HepG2 (cell line): ENCODE measurements at regions not wholly inside any gene's neighbourhood (a gene's known extent, or its start where the extent isn't known, plus 50 kb on each side); places are given as distances from the start of the nearest gene placed in this dataset.
A peak's percentile ranks its signal among the peaks of the same experiment; 100 is the strongest.

Source experiments
- ATAC-seq: fragments of 200-7000 bp; cut with Tn5 transposase; 3 replicates; pipeline ENCODE4 v1.9.1; 2020; ENCODE audit warnings: mild to moderate bottlenecking, moderate library complexity
- BruUV-seq: library from RNA; stranded (reverse); fragments of 400-500 nt; replicated peaks from 2 replicates; lab custom pipeline; 2021; lab: Mats Ljungman, UMichigan
- CTCF ChIA-PET: fragments of 300-600 bp; formaldehyde crosslinking; extraction: SDS; loops from one replicate; lab custom pipeline; 2021; ENCODE audit warnings: low total read pairs, inconsistent platforms, low intra/inter-chr PET ratio; lab: Yijun Ruan, JAX
- POLR2A ChIA-PET: fragments of 350-600 bp; sonication (Branson Sonifier 250); formaldehyde crosslinking; loops from one replicate; lab custom pipeline; 2020; ENCODE audit warnings: antibody characterized with exemption, inconsistent platforms; lab: Yijun Ruan, JAX
- DNase-seq: peaks from one replicate; pipeline ENCODE4 v3.0.0-alpha.2; 2015; ENCODE audit warnings: low spot score
- FAIRE-seq: peaks from 3 replicates; lab custom pipeline; 2011; peaks lifted over from hg19 to GRCh38; lab: Jason Lieb, UNC
- H2AFZ ChIP-seq: one replicate; pipeline ENCODE4 v1.6.1; 2011; ENCODE audit warnings: low read length, inconsistent platforms
- H3K27ac ChIP-seq: fragments of 300-600 bp; 3 replicates; pipeline ENCODE4 v1.8.0; 2011; ENCODE audit warnings: mixed run types, mild to moderate bottlenecking, mixed read lengths, low read length, inconsistent platforms; ENCODE audit not compliant: insufficient read depth; ENCODE audit errors: extremely low read length
- H3K27me3 ChIP-seq, 2 experiments: fragments of 200-600 bp in 1 of 2; 2 replicates in 1 of 2; 3 replicates in 1 of 2; pipeline versions ENCODE4 v1.6.0 to v1.8.0; 2011; ENCODE audit warnings: low read length in 2 of 2, mild to moderate bottlenecking in 2 of 2, moderate library complexity in 2 of 2, inconsistent platforms in 1 of 2; ENCODE audit not compliant: insufficient read depth in 2 of 2, control insufficient read depth in 1 of 2
- H3K36me3 ChIP-seq, 2 experiments: fragments of 200-600 bp in 1 of 2; replicated peaks in 1 of 2; 2 replicates in 1 of 2; 3 replicates in 1 of 2; pipeline versions ENCODE4 v1.5.1 to v1.8.0; 2011; ENCODE audit warnings: low read length in 2 of 2, inconsistent platforms in 1 of 2; ENCODE audit not compliant: insufficient read depth in 2 of 2, control insufficient read depth in 1 of 2
- H3K4me1 ChIP-seq: 2 replicates; pipeline ENCODE4 v1.5.1; 2012; ENCODE audit warnings: low read length, inconsistent platforms; ENCODE audit not compliant: insufficient read depth
- H3K4me2 ChIP-seq: 2 replicates; pipeline ENCODE4 v1.6.0; 2011; ENCODE audit warnings: low read depth, low read length, inconsistent platforms
- H3K4me3 ChIP-seq, 3 experiments: fragments of 200-600 bp in 1 of 3; sonication (generic), shearing (Covaris generic) in 1 of 3; replicated peaks in 1 of 3; 2 replicates each; pipeline ENCODE4 v1.5.1; 2011 to 2016; ENCODE audit warnings: low read length in 3 of 3, inconsistent platforms in 2 of 3, low read depth in 2 of 3, mild to moderate bottlenecking in 2 of 3, control low read depth in 1 of 3, mixed read lengths in 1 of 3; ENCODE audit not compliant: insufficient read depth in 1 of 3
- H3K79me2 ChIP-seq: one replicate; pipeline ENCODE4 v1.6.1; 2011; ENCODE audit warnings: low read length, inconsistent platforms; ENCODE audit not compliant: insufficient read depth
- H3K9ac ChIP-seq: 2 replicates; pipeline ENCODE4 v1.6.0; 2011; ENCODE audit warnings: mild to moderate bottlenecking, low read depth, low read length, inconsistent platforms; ENCODE audit not compliant: insufficient read depth
- H3K9me3 ChIP-seq: 2 replicates; pipeline ENCODE4 v1.5.1; 2012; ENCODE audit warnings: mild to moderate bottlenecking, low read length
- H4K20me1 ChIP-seq: 2 replicates; pipeline ENCODE4 v1.6.0; 2011; ENCODE audit warnings: inconsistent platforms, mild to moderate bottlenecking, low read length, moderate library complexity; ENCODE audit not compliant: insufficient read depth
- MNT ChIP-seq: fragments of 450-650 bp; IDR thresholded peaks from 2 replicates; pipeline ENCODE4 v1.6.1; 2016
- POLR2AphosphoS5 ChIP-seq: IDR thresholded peaks from 2 replicates; pipeline ENCODE4 v1.6.1; 2012; ENCODE audit warnings: low read depth, low read length
- TEAD3 ChIP-seq: optimal IDR thresholded peaks from 2 replicates; pipeline ENCODE3; 2016; ENCODE audit warnings: borderline replicate concordance
- ZFP36 ChIP-seq: fragments of 150-350 bp; IDR thresholded peaks from 2 replicates; pipeline ENCODE4 v1.6.1; 2018; ENCODE audit warnings: borderline replicate concordance, low read length, low read depth; ENCODE audit not compliant: partially characterized antibody
- ZNF335 ChIP-seq: sonication (generic); formaldehyde crosslinking; IDR thresholded peaks from 2 replicates; pipeline ENCODE4 v1.4.0; 2020; ENCODE audit warnings: missing genetic modification reagents
- ZNF441 ChIP-seq: sonication (generic); formaldehyde crosslinking; IDR thresholded peaks from 2 replicates; pipeline ENCODE4 v1.7.0; 2021; ENCODE audit warnings: missing genetic modification reagents, borderline replicate concordance
- ZSCAN21 ChIP-seq: sonication (generic); formaldehyde crosslinking; IDR thresholded peaks from 2 replicates; pipeline ENCODE4 v1.8.0; 2022; ENCODE audit warnings: mild to moderate bottlenecking, missing genetic modification reagents, moderate library complexity, borderline replicate concordance
- WGBS: methylation state at CpG from one replicate; pipeline ENCODE4 v1.1.6; 2017; ENCODE audit warnings: low lambda C conversion rate; 5-methylcytosine and 5-hydroxymethylcytosine counted together
- in situ Hi-C: cut with HindIII; loops from 2 replicates; pipeline ENCODE4 v1.10.0; 2017; ENCODE audit warnings: low pct_unique_long_range_greater_than_20kb; ENCODE audit not compliant: extremely low pct_ligation_motif_present
- intact Hi-C: fragments of 100-400 bp; cut with micrococcal nuclease; formaldehyde crosslinking; loops from one replicate; pipeline ENCODE4 v1.10.0; 2022; ENCODE audit not compliant: unreplicated experiment
- TF ChIP-seq, protein P1 (sequence below): sonication (generic); formaldehyde crosslinking; IDR thresholded peaks from 2 replicates; pipeline ENCODE4 v1.8.0; 2022; ENCODE audit warnings: missing genetic modification reagents, mild to moderate bottlenecking, moderate library complexity, borderline replicate concordance
- TF ChIP-seq, protein P2 (sequence below): sonication (generic); formaldehyde crosslinking; IDR thresholded peaks from 2 replicates; pipeline ENCODE4 v1.4.0; 2020; ENCODE audit warnings: low read depth, missing genetic modification reagents
- TF ChIP-seq, protein P3 (sequence below): IDR thresholded peaks from 2 replicates; pipeline ENCODE4 v1.6.1; 2018; ENCODE audit warnings: missing genetic modification reagents, mild to moderate bottlenecking, missing compliant biosample characterization

DNA sequence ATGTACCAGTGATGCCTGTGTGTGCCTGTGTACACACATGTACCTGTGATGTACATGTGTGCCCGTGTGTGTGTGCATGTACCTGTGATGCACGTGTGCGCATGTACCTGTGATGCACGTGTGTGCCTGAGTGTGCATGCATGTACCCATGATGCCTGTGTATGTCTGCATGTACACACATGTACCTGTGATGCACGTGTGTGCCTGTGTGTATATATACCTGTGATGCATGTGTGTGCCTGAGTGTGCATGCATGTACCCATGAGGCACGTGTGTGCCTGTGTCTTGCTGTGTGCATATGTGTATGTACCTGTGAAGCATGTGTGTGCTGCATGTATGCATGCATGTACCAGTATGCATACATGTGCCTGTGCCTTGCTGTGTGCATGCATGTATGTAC lies 419.0 kb downstream of the IRX2 start:
- no peak overlapping the region for H2AFZ ChIP-seq
- no peaks in the 10 kb centered on the region for H3K36me3 ChIP-seq
- H3K27me3 ChIP-seq, result peaks cover 0 to under 1% of the 10 kb centered on the region in 2 experiments; a peak in 4 of 5 replicates
- no peaks in the 10 kb centered on the region for H3K79me2 ChIP-seq
- TF ChIP-seq, protein P1, sequence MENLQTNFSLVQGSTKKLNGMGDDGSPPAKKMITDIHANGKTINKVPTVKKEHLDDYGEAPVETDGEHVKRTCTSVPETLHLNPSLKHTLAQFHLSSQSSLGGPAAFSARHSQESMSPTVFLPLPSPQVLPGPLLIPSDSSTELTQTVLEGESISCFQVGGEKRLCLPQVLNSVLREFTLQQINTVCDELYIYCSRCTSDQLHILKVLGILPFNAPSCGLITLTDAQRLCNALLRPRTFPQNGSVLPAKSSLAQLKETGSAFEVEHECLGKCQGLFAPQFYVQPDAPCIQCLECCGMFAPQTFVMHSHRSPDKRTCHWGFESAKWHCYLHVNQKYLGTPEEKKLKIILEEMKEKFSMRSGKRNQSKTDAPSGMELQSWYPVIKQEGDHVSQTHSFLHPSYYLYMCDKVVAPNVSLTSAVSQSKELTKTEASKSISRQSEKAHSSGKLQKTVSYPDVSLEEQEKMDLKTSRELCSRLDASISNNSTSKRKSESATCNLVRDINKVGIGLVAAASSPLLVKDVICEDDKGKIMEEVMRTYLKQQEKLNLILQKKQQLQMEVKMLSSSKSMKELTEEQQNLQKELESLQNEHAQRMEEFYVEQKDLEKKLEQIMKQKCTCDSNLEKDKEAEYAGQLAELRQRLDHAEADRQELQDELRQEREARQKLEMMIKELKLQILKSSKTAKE (CRISPR knock-in tag), result 0 out of 2 replicates have a peak, but pooled peaks have one; percentile 18
- TF ChIP-seq ZSCAN21 (CRISPR knock-in tag), result no peak
- TF ChIP-seq POLR2AphosphoS5, result no peak
- TF ChIP-seq, protein P2, sequence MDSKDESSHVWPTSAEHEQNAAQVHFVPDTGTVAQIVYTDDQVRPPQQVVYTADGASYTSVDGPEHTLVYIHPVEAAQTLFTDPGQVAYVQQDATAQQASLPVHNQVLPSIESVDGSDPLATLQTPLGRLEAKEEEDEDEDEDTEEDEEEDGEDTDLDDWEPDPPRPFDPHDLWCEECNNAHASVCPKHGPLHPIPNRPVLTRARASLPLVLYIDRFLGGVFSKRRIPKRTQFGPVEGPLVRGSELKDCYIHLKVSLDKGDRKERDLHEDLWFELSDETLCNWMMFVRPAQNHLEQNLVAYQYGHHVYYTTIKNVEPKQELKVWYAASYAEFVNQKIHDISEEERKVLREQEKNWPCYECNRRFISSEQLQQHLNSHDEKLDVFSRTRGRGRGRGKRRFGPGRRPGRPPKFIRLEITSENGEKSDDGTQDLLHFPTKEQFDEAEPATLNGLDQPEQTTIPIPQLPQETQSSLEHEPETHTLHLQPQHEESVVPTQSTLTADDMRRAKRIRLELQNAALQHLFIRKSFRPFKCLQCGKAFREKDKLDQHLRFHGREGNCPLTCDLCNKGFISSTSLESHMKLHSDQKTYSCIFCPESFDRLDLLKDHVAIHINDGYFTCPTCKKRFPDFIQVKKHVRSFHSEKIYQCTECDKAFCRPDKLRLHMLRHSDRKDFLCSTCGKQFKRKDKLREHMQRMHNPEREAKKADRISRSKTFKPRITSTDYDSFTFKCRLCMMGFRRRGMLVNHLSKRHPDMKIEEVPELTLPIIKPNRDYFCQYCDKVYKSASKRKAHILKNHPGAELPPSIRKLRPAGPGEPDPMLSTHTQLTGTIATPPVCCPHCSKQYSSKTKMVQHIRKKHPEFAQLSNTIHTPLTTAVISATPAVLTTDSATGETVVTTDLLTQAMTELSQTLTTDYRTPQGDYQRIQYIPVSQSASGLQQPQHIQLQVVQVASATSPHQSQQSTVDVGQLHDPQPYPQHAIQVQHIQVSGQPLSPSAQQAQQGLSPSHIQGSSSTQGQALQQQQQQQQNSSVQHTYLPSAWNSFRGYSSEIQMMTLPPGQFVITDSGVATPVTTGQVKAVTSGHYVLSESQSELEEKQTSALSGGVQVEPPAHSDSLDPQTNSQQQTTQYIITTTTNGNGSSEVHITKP (CRISPR knock-in tag), result no peak
- no peak for TF ChIP-seq ZFP36
- no peak for TF ChIP-seq TEAD3 (CRISPR knock-in tag)
- TF ChIP-seq, protein P3, sequence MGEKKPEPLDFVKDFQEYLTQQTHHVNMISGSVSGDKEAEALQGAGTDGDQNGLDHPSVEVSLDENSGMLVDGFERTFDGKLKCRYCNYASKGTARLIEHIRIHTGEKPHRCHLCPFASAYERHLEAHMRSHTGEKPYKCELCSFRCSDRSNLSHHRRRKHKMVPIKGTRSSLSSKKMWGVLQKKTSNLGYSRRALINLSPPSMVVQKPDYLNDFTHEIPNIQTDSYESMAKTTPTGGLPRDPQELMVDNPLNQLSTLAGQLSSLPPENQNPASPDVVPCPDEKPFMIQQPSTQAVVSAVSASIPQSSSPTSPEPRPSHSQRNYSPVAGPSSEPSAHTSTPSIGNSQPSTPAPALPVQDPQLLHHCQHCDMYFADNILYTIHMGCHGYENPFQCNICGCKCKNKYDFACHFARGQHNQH (CRISPR knock-in tag), result no peak
- peak; percentile 93 for TF ChIP-seq MNT
- TF ChIP-seq ZNF335 (CRISPR knock-in tag), result no peak
- TF ChIP-seq ZNF441 (CRISPR knock-in tag), result no peak
- no peaks in the 10 kb centered on the region for H4K20me1 ChIP-seq
- H3K4me3 ChIP-seq, result no peak overlapping the region
- ChIA-PET POLR2A (no interaction called here), CTCF (no interaction called here)
- FAIRE-seq (no peak), ATAC-seq (no peak), DNase-seq (no peak)
- in situ Hi-C loops (no loop called here), intact Hi-C loops (no loop called here)
- no peaks in the 10 kb centered on the region for H3K9me3 ChIP-seq
- H3K9ac ChIP-seq, result no peak overlapping the region
- 0% methylated on average over 1 of the region's 6 CpGs for WGBS
- BruUV-seq, result no TSS peak
- no peak overlapping the region for H3K27ac ChIP-seq
- H3K4me1 ChIP-seq, result no peaks in the 10 kb centered on the region
- H3K4me2 ChIP-seq, result no peak overlapping the region
